Hepatocyte (in vitro differentiated cells): ENCODE measurements at regions not wholly inside any gene's neighbourhood (a gene's known extent, or its start where the extent isn't known, plus 50 kb on each side); places are given as distances from the start of the nearest gene placed in this dataset.

ENCODE experiments used
- EZH2 ChIP-seq: fragments of 200-600 bp; sonication (generic); IDR thresholded peaks from 2 replicates; pipeline ENCODE4 v1.6.1; 2016; ENCODE audit warnings: antibody characterized with exemption, mild to moderate bottlenecking, borderline replicate concordance
- TF ChIP-seq, protein P1 (sequence below): fragments of 200-600 bp; sonication (generic); IDR thresholded peaks from 2 replicates; pipeline ENCODE4 v1.5.1; 2016; ENCODE audit warnings: antibody characterized with exemption, mild to moderate bottlenecking; ENCODE audit not compliant: poor library complexity

- no peak for TF ChIP-seq EZH2
- TF ChIP-seq, protein P1, sequence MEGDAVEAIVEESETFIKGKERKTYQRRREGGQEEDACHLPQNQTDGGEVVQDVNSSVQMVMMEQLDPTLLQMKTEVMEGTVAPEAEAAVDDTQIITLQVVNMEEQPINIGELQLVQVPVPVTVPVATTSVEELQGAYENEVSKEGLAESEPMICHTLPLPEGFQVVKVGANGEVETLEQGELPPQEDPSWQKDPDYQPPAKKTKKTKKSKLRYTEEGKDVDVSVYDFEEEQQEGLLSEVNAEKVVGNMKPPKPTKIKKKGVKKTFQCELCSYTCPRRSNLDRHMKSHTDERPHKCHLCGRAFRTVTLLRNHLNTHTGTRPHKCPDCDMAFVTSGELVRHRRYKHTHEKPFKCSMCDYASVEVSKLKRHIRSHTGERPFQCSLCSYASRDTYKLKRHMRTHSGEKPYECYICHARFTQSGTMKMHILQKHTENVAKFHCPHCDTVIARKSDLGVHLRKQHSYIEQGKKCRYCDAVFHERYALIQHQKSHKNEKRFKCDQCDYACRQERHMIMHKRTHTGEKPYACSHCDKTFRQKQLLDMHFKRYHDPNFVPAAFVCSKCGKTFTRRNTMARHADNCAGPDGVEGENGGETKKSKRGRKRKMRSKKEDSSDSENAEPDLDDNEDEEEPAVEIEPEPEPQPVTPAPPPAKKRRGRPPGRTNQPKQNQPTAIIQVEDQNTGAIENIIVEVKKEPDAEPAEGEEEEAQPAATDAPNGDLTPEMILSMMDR, result no peak
Observed at GRCh38 chrX:69077895-69078455, 87.3 kb downstream of the PJA1 start.
